HG02759 (cell line): ENCODE measurements at regions not wholly inside any gene's neighbourhood (a gene's known extent, or its start where the extent isn't known, plus 50 kb on each side); places are given as distances from the start of the nearest gene placed in this dataset.

Experiments
- ATAC-seq: cut with Tn5 transposase; IDR thresholded peaks from one replicate; pipeline ENCODE4 v1.9.1; 2021; ENCODE audit warnings: mild to moderate bottlenecking, moderate library complexity; ENCODE audit not compliant: unreplicated experiment

GRCh38 chr4:168028970-168029597, 63.3 kb upstream of the ANXA10 start:
- no peak for ATAC-seq

DNA sequence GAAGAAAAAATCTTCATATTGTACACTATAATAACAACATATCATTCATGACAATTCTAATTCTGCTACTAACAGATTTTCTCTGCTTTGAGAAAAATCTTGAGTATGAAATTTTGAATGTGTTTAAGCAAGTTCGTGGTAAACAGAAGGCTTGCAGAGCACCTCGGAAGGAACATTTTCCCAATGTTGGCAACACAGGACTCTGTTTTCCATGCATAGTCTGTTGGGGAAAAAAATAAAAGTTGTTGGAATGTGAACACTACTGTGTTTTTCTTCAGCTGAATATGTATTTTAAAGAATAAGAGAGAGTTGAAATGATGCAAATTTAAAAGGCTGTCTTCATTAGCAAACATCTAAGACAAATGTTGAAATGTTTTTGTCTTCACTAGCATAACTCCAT, 54.7 kb upstream of the ANXA10 start:
- ATAC-seq: no peak

- no peak for ATAC-seq
Measured at GRCh38 chr4:168039593-168039992, 52.7 kb upstream of the ANXA10 start.
